Endothelial cell of umbilical vein (primary cell): ENCODE measurements at regions not wholly inside any gene's neighbourhood (a gene's known extent, or its start where the extent isn't known, plus 50 kb on each side); places are given as distances from the start of the nearest gene placed in this dataset.

Experiments used
- BruUV-seq: library from RNA; stranded (reverse); fragments of 400-500 nt; replicated peaks from 2 replicates; lab custom pipeline; 2021; lab: Mats Ljungman, UMichigan
- CTCF ChIA-PET: fragments of 300-600, 350-600 bp; sonication (Branson Sonifier 250); formaldehyde crosslinking; loops from one replicate; lab custom pipeline; 2021; ENCODE audit warnings: antibody characterized with exemption, inconsistent platforms; lab: Charles Lee
- POLR2A ChIA-PET: fragments of 300-600, 350-600 bp; sonication (Branson Sonifier 250); formaldehyde crosslinking; loops from one replicate; lab custom pipeline; 2021; ENCODE audit warnings: antibody characterized with exemption, inconsistent platforms; lab: Charles Lee
- DNase-seq: peaks from one replicate; pipeline ENCODE4 v3.0.0-alpha.2; 2011; ENCODE audit warnings: low read depth, low spot score
- FAIRE-seq: peaks from 2 replicates; lab custom pipeline; 2011; peaks lifted over from hg19 to GRCh38; lab: Jason Lieb, UNC
- H2AFZ ChIP-seq: 2 replicates; pipeline ENCODE4 v1.6.0; 2012; ENCODE audit warnings: low read depth, low read length, control low read depth, inconsistent platforms
- H3K27ac ChIP-seq: 2 replicates; pipeline ENCODE4 v1.5.1; 2011; ENCODE audit warnings: low read depth, mild to moderate bottlenecking, control low read depth, low read length, moderate library complexity; ENCODE audit not compliant: insufficient read depth
- H3K27me3 ChIP-seq, 2 experiments: 2 replicates each; pipeline versions ENCODE4 v1.6.0 to v1.6.1; 2011; ENCODE audit warnings: low read length in 2 of 2, mixed read lengths in 1 of 2; ENCODE audit not compliant: control insufficient read depth in 2 of 2, insufficient read depth in 2 of 2
- H3K36me3 ChIP-seq, 2 experiments: 2 replicates in 1 of 2; 3 replicates in 1 of 2; pipeline ENCODE4 v1.5.1; 2011; ENCODE audit warnings: low read length in 2 of 2, mild to moderate bottlenecking in 1 of 2, moderate library complexity in 1 of 2; ENCODE audit not compliant: control insufficient read depth in 2 of 2, insufficient read depth in 2 of 2; ENCODE audit errors: extremely low read depth in 1 of 2
- H3K4me1 ChIP-seq: 3 replicates; pipeline ENCODE4 v1.5.1; 2011; ENCODE audit warnings: mild to moderate bottlenecking, low read length; ENCODE audit not compliant: control insufficient read depth, insufficient read depth; ENCODE audit errors: extremely low read depth
- H3K4me2 ChIP-seq: 2 replicates; pipeline ENCODE4 v1.6.1; 2011; ENCODE audit warnings: low read length, control low read depth, mixed read lengths; ENCODE audit not compliant: insufficient read depth
- H3K4me3 ChIP-seq, 3 experiments: fragments of 200-600 bp in 1 of 3; sonication (generic), shearing (Covaris generic) in 1 of 3; replicated peaks in 1 of 3; 2 replicates each; pipeline ENCODE4 v1.5.1; 2011 to 2016; ENCODE audit warnings: control low read depth in 3 of 3, low read length in 3 of 3, mild to moderate bottlenecking in 2 of 3, inconsistent platforms in 1 of 3, low read depth in 1 of 3, moderate library complexity in 1 of 3; ENCODE audit not compliant: insufficient read depth in 1 of 3
- H3K79me2 ChIP-seq: 2 replicates; pipeline ENCODE4 v1.6.0; 2012; ENCODE audit warnings: low read length, inconsistent platforms; ENCODE audit not compliant: control insufficient read depth, insufficient read depth
- H3K9ac ChIP-seq: replicated peaks from 2 replicates; pipeline ENCODE3; 2011; ENCODE audit warnings: low read length, control low read depth; ENCODE audit not compliant: insufficient read depth; ENCODE audit errors: extremely low read depth
- H3K9me1 ChIP-seq: replicated peaks from 3 replicates; pipeline ENCODE4 v1.6.0; 2011; ENCODE audit warnings: mild to moderate bottlenecking, low read length; ENCODE audit not compliant: control insufficient read depth, insufficient read depth; ENCODE audit errors: extremely low read depth
- H3K9me3 ChIP-seq: replicated peaks from 2 replicates; pipeline ENCODE4 v1.5.1; 2012; ENCODE audit warnings: low read length, inconsistent platforms; ENCODE audit not compliant: control insufficient read depth, insufficient read depth
- H4K20me1 ChIP-seq: replicated peaks from 2 replicates; pipeline ENCODE3; 2011; ENCODE audit warnings: mild to moderate bottlenecking, low read length; ENCODE audit not compliant: control insufficient read depth, insufficient read depth; ENCODE audit errors: extremely low read depth
- CTCF ChIP-seq, 2 donors: IDR thresholded peaks; 1 replicate in 1 of 2; 2 replicates in 1 of 2; pipeline ENCODE4 v1.5.1; 2011; ENCODE audit warnings: low read length in 2 of 2, mild to moderate bottlenecking in 2 of 2, moderate library complexity in 2 of 2, control low read depth in 1 of 2, inconsistent platforms in 1 of 2, low read depth in 1 of 2; ENCODE audit not compliant: insufficient read depth in 1 of 2; ENCODE audit errors: extremely low read depth in 1 of 2
- EZH2 ChIP-seq: IDR thresholded peaks from 2 replicates; pipeline ENCODE4 v1.6.1; 2012; ENCODE audit warnings: borderline replicate concordance, low read depth, mild to moderate bottlenecking, moderate library complexity, low read length, inconsistent platforms; ENCODE audit not compliant: severe bottlenecking
- FOS ChIP-seq: IDR thresholded peaks from 2 replicates; pipeline ENCODE4 v1.6.1; 2011; ENCODE audit warnings: mild to moderate bottlenecking, low read length, moderate library complexity, borderline replicate concordance; ENCODE audit not compliant: insufficient read depth
- GATA2 ChIP-seq: IDR thresholded peaks from 2 replicates; pipeline ENCODE4 v1.7.0; 2011; ENCODE audit warnings: low read depth, mild to moderate bottlenecking, moderate library complexity, mixed read lengths, low read length; ENCODE audit not compliant: insufficient read length, insufficient read depth
- JUN ChIP-seq: IDR thresholded peaks from 2 replicates; pipeline ENCODE4 v1.6.1; 2011; ENCODE audit warnings: borderline replicate concordance, low read depth; ENCODE audit not compliant: insufficient read length, insufficient read depth
- MAX ChIP-seq: IDR thresholded peaks from 2 replicates; pipeline ENCODE4 v1.6.1; 2011; ENCODE audit not compliant: insufficient read depth, insufficient read length
- MYC ChIP-seq: IDR thresholded peaks from one replicate; pipeline ENCODE4 v1.6.1; 2011; ENCODE audit warnings: mild to moderate bottlenecking, low read depth, low read length
- POLR2A ChIP-seq: IDR thresholded peaks from 2 replicates; pipeline ENCODE4 v1.6.1; 2012; ENCODE audit warnings: low read depth, mild to moderate bottlenecking, control low read depth, low read length
- POLR2AphosphoS5 ChIP-seq: IDR thresholded peaks from 2 replicates; pipeline ENCODE4 v1.6.1; 2012; ENCODE audit warnings: low read depth, mild to moderate bottlenecking, control low read depth, low read length, moderate library complexity; ENCODE audit not compliant: insufficient read depth
- dilution Hi-C: fragments of 300-500 bp; cut with MboI; formaldehyde crosslinking; loops from one replicate; pipeline ENCODE4 v1.15.0; 2019; ENCODE audit warnings: low sequenced_read_pairs; ENCODE audit not compliant: extremely low pct_ligation_motif_present
- intact Hi-C: fragments of 100-400 bp; cut with micrococcal nuclease; formaldehyde crosslinking; loops from one replicate; pipeline ENCODE4 v1.10.0; 2022

- no peak for FAIRE-seq
- BruUV-seq = no TSS peak
Measured at GRCh38 chr11:134607963-134608750, 196.1 kb upstream of the B3GAT1 start.

GRCh38 chr11:134606251-134606650 is 194.2 kb upstream of the B3GAT1 start:
- ChIA-PET CTCF (no interaction called here), POLR2A (no interaction called here)
- intact Hi-C loops (no loop called here), dilution Hi-C loops (no loop called here)
- no peaks in the 10 kb centered on the region for H3K9me1 ChIP-seq
- H3K79me2 ChIP-seq = no peaks in the 10 kb centered on the region
- no peak overlapping the region for H3K9ac ChIP-seq
- no peaks in the 10 kb centered on the region for H3K36me3 ChIP-seq
- no peak for TF ChIP-seq FOS
- TF ChIP-seq CTCF (IDR thresholded peaks at IDR 0.05; ENCODE audit: extremely low read depth in 1 of 2, insufficient read depth in 1 of 2, low read depth in 1 of 2, low read length in 2 of 2) = no peak
- no peak for TF ChIP-seq POLR2A
- TF ChIP-seq GATA2 = no peak
- no peak for TF ChIP-seq JUN
- no peak for TF ChIP-seq MYC
- no peak for TF ChIP-seq EZH2
- no peak for TF ChIP-seq MAX
- TF ChIP-seq POLR2AphosphoS5 = no peak
- H3K9me3 ChIP-seq = no peaks in the 10 kb centered on the region
- DNase-seq (no peak), FAIRE-seq (no peak)
- no peaks in the 10 kb centered on the region for H4K20me1 ChIP-seq
- H3K27me3 ChIP-seq = no peaks in the 10 kb centered on the region
- no peak overlapping the region for H3K4me2 ChIP-seq
- no peak overlapping the region for H2AFZ ChIP-seq
- no peak overlapping the region for H3K4me3 ChIP-seq
- no peaks in the 10 kb centered on the region for H3K4me1 ChIP-seq
- no TSS peak for BruUV-seq
- no peak overlapping the region for H3K27ac ChIP-seq

More at GRCh38 chr11:134607963-134608750, 196.1 kb upstream of the B3GAT1 start:
- H2AFZ ChIP-seq = no peak overlapping the region
- no peaks in the 10 kb centered on the region for H3K9me3 ChIP-seq
- no peak for DNase-seq
- no peaks in the 10 kb centered on the region for H3K9me1 ChIP-seq
- ChIA-PET CTCF (no interaction called here), POLR2A (no interaction called here)
- no peaks in the 10 kb centered on the region for H3K27me3 ChIP-seq
- TF ChIP-seq MYC = no peak
- no peaks in the 10 kb centered on the region for H3K36me3 ChIP-seq
- no peaks in the 10 kb centered on the region for H3K4me1 ChIP-seq
- H3K27ac ChIP-seq = no peak overlapping the region
- no peak overlapping the region for H3K4me3 ChIP-seq
- intact Hi-C loops (no loop called here), dilution Hi-C loops (no loop called here)
- no peak overlapping the region for H3K4me2 ChIP-seq
- no peaks in the 10 kb centered on the region for H3K79me2 ChIP-seq
- no peaks in the 10 kb centered on the region for H4K20me1 ChIP-seq
- no peak overlapping the region for H3K9ac ChIP-seq
